Bronchial epithelial cell (primary cell): ENCODE measurements at regions not wholly inside any gene's neighbourhood (a gene's known extent, or its start where the extent isn't known, plus 50 kb on each side); places are given as distances from the start of the nearest gene placed in this dataset.

Experiments
- DNase-seq: peaks from one replicate; pipeline ENCODE4 v3.0.0-alpha.2; 2010; ENCODE audit warnings: low read depth
- FAIRE-seq: peaks from 2 replicates; lab custom pipeline; 2011; peaks lifted over from hg19 to GRCh38; lab: Jason Lieb, UNC
- H3K27me3 ChIP-seq: 2 replicates; pipeline ENCODE4 v1.5.1; 2011; ENCODE audit warnings: low read length; ENCODE audit not compliant: control insufficient read depth, insufficient read depth
- H3K36me3 ChIP-seq: 2 replicates; pipeline ENCODE4 v1.5.1; 2011; ENCODE audit warnings: low read length; ENCODE audit not compliant: control insufficient read depth, insufficient read depth
- H3K4me3 ChIP-seq: 2 replicates; pipeline ENCODE4 v1.5.1; 2011; ENCODE audit warnings: mild to moderate bottlenecking, low read depth, low read length, control low read depth
- CTCF ChIP-seq: IDR thresholded peaks from 2 replicates; pipeline ENCODE4 v1.5.1; 2011; ENCODE audit warnings: mild to moderate bottlenecking, moderate library complexity, low read length, control low read depth, inconsistent platforms; ENCODE audit not compliant: insufficient read depth, severe bottlenecking

DNA sequence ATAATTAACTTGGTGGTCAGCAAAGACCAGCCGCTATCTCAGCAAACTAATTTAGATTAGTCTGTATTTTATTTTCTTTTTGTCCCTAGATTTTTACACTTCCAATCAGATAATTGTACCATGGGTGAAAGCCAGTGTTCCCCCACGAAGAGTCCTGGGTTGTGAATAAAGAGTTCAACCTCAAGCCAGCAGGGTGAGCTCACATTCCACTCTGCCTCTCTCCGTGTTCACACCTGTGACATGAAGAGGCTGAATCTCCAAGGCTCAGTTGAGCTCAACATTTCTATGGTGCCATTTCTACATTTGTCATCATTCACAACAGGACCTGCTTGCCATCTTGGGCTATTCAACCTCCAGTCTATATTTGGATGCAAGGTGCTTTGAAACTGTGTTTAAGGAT lies 771.5 kb downstream of the GALR1 start:
- Histone ChIP-seq H3K4me3 (no peak overlapping the region), H3K27me3 (no peaks in the 10 kb centered on the region)
- FAIRE-seq: no peak

GRCh38 chr18:78031589-78031988 lies 781.9 kb downstream of the GALR1 start:
- no peak for TF ChIP-seq CTCF
- Histone ChIP-seq H3K27me3 (no peaks in the 10 kb centered on the region), H3K4me3 (no peak overlapping the region), H3K36me3 (no peaks in the 10 kb centered on the region)
- FAIRE-seq (no peak), DNase-seq (no peak)

More for the DNA sequence above, 771.5 kb downstream of the GALR1 start:
- TF ChIP-seq CTCF: no peak
- DNase-seq: no peak
- no peaks in the 10 kb centered on the region for H3K36me3 ChIP-seq

DNA sequence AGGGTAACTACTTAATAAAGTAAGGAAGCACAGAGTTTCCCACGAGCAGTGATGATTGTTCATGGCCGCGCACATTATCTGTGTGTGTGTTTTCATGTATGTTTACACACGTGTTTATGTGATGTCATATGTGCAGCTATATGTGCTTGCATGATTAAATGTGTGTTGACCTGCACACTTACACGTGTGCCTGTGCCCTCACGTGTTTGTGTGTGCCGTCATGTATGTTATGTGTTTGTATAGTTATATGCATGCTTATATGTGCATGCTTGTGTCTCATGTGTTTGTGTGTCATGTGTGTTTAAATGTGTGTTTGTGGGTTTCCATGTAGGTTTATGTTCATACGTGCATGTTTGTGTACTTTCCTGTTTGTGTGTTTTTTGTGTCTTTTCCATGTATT lies 782.3 kb downstream of the GALR1 start:
- no peak for TF ChIP-seq CTCF
- H3K27me3 ChIP-seq: no peaks in the 10 kb centered on the region
- FAIRE-seq (no peak), DNase-seq (no peak)
- no peaks in the 10 kb centered on the region for H3K36me3 ChIP-seq
- H3K4me3 ChIP-seq: no peak overlapping the region

DNA sequence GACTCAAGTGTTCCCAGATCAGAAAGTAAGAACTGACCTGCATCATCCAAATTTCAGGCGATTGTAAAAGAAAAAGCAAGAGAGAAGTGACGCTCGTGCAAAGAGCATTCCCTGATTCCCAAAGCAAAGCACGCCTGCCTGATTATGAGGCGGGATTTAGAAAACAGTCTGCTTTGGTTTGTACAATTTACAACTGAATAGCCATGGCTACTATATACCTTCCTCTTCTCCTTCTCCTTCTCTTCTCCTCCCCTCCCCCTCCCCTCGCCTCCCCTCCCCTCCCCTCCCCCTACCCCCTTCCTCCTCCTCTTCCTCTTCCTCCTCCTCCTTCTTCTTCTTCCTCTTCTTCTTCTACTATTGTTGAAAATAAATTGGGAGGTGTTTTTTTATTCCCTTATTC lies 782.9 kb downstream of the GALR1 start:
- DNase-seq (no peak), FAIRE-seq (no peak)
- Histone ChIP-seq H3K36me3 (no peaks in the 10 kb centered on the region), H3K27me3 (no peaks in the 10 kb centered on the region), H3K4me3 (no peak overlapping the region)
- TF ChIP-seq CTCF: no peak

DNA sequence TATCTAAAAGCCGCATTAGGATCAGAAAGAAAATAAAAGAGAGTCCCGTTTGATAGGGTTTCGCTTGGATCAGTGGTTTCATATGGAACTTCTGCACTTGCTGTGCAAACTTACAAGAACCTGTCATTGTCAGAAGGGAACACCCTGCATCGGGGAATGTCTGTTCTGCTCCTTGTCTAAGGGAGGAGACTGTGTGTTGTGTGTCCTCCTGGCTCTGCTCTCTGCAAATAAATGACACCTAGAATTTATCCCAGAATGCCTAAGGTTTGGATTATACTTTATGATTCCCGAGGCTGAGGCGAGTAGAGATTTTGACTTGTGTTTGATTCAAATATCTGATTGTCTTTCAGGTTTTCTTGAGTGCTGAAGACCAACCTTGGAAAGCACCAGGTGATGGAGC lies 785.1 kb downstream of the GALR1 start:
- H3K27me3 ChIP-seq: no peaks in the 10 kb centered on the region
- DNase-seq: no peak
- no peaks in the 10 kb centered on the region for H3K36me3 ChIP-seq
- no peak overlapping the region for H3K4me3 ChIP-seq
- FAIRE-seq: no peak
- no peak for TF ChIP-seq CTCF

- FAIRE-seq (no peak), DNase-seq (no peak)
- H3K27me3 ChIP-seq: no peaks in the 10 kb centered on the region
- H3K36me3 ChIP-seq: no peaks in the 10 kb centered on the region
- H3K4me3 ChIP-seq: no peak overlapping the region
- no peak for TF ChIP-seq CTCF
Observed at GRCh38 chr18:78041218-78041617, 791.6 kb downstream of the GALR1 start.
